Subcutaneous abdominal adipose tissue (tissue), 5 donors: ENCODE measurements at regions not wholly inside any gene's neighbourhood (a gene's known extent, or its start where the extent isn't known, plus 50 kb on each side); places are given as distances from the start of the nearest gene placed in this dataset.

Experiments used
- H3K27ac ChIP-seq: one replicate; pipeline ENCODE4 v1.7.0; 2013; ENCODE audit warnings: low read depth, mild to moderate bottlenecking, inconsistent platforms, low read length, moderate library complexity
- H3K27me3 ChIP-seq, 5 donors: one replicate each; pipeline ENCODE4 v1.7.0; 2013; ENCODE audit warnings: low read length in 5 of 5, inconsistent platforms in 1 of 5; ENCODE audit not compliant: control insufficient read depth in 5 of 5, insufficient read depth in 4 of 5
- H3K36me3 ChIP-seq, 5 donors: one replicate each; pipeline ENCODE4 v1.7.0; 2013; ENCODE audit warnings: low read length in 5 of 5; ENCODE audit not compliant: control insufficient read depth in 5 of 5, insufficient read depth in 5 of 5
- H3K4me1 ChIP-seq, 5 donors: one replicate each; pipeline ENCODE4 v1.7.0; 2013; ENCODE audit warnings: low read length in 5 of 5, mild to moderate bottlenecking in 3 of 5, moderate library complexity in 1 of 5; ENCODE audit not compliant: control insufficient read depth in 5 of 5, insufficient read depth in 5 of 5
- H3K4me3 ChIP-seq, 5 donors: one replicate each; pipeline ENCODE4 v1.7.0; 2013; ENCODE audit warnings: low read length in 5 of 5, low read depth in 1 of 5
- H3K9ac ChIP-seq, 5 donors: one replicate each; pipeline ENCODE4 v1.7.0; 2013; ENCODE audit warnings: low read length in 5 of 5, mild to moderate bottlenecking in 4 of 5, moderate library complexity in 3 of 5
- H3K9me3 ChIP-seq, 5 donors: one replicate each; pipeline ENCODE4 v1.7.0; 2013; ENCODE audit warnings: low read length in 5 of 5; ENCODE audit not compliant: control insufficient read depth in 5 of 5
- donor health status: healthy.
- donor health status: healthy.
- donor health status: healthy.
- donor health status: healthy.
- donor health status: healthy.

GRCh38 chr7:13454916-13455592 is 534.4 kb downstream of the ETV1 start:
- Histone ChIP-seq H3K27ac (no peak overlapping the region), H3K9ac (no peak overlapping the region), H3K27me3 (no peaks in the 10 kb centered on the region), H3K4me1 (no peaks in the 10 kb centered on the region), H3K36me3 (no peaks in the 10 kb centered on the region), H3K9me3 (no peaks in the 10 kb centered on the region), H3K4me3 (no peak overlapping the region)

GRCh38 chr7:13457790-13458189 is 531.7 kb downstream of the ETV1 start:
- Histone ChIP-seq H3K9me3 (no peaks in the 10 kb centered on the region), H3K4me1 (no peaks in the 10 kb centered on the region), H3K36me3 (no peaks in the 10 kb centered on the region), H3K4me3 (no peak overlapping the region), H3K9ac (no peak overlapping the region), H3K27me3 (no peaks in the 10 kb centered on the region), H3K27ac (no peak overlapping the region)

DNA sequence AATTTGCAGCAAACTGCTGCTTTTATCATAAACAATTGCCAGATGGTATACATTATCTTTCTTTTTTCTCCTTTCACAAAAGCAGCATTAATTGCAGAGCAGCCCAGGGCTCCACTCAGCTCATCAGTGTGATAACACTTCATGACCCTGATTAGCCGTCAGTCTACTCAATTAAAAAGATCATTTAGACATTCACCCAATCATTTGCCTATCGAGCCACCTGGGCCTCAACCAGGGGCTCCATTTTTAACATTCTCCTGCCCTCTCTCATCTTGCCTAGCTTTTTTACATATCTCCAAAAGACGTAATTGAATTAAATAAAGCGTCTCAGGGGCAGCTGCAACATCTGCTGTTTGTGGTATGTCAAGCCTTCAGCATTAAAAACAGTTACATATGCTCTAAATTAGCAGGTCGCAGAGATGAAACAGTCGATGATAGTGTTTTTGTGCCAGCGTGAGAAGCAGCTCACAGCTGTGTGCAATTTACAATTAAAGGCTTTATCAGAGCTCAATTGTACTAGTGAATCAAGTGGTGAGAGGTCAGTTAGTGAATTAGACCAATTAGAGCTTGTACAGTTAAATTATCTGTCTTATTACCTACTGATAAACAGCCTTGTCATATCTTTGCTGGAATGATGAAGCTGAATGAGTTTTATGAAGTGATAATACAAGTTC is 522.5 kb downstream of the ETV1 start:
- Histone ChIP-seq H3K27ac (no peak overlapping the region), H3K4me1 (no peaks in the 10 kb centered on the region), H3K27me3 (no peaks in the 10 kb centered on the region), H3K36me3 (no peaks in the 10 kb centered on the region), H3K4me3 (no peak overlapping the region), H3K9ac (no peak overlapping the region), H3K9me3 (no peaks in the 10 kb centered on the region)

DNA sequence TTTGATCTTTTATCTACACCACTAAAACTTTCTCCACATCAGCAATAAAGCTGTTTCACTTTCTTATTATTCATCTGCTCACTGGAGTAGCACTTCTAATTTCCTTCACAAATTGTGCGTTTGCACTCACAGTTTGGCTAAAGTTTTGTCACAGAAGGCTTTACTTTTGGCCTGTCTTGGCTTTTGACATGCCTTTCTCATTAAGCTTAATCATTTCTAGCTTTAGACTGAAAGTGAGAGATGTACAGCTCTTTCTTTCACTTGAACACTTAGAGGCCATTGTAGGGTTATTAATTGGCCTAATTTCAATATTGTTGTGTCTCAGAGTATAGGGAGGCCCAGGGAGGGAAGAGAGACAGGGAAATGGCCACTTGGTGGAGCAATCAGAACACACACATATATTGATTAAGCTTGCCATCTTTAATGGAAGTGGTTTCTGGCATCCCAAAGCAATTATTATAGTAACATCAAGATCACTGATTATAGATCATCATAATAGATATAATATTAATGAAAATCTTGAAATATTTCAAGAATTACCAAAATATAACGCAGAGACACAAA is 512.5 kb downstream of the ETV1 start:
- Histone ChIP-seq H3K4me3 (no peak overlapping the region), H3K36me3 (no peaks in the 10 kb centered on the region), H3K4me1 (no peaks in the 10 kb centered on the region)

DNA sequence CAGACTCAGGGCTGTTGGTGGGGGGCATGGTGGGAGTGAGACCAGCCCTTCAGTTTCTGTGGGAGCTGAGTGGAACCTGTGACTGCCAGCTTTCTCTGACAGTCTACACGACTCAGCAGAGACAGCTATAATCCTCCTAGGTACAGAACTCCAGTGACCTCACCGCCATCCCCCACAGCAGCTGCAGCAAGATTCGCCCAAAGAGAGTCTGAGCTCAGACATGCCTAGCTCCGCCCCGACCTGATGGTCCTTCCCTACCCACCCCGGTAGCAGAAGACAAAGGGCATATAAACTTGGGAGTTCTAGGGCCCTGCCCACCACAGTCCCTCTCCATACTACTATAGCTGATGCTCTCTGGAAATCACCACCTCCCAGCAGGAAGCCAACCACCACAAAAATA is 500.1 kb downstream of the ETV1 start:
- Histone ChIP-seq H3K4me1 (no peaks in the 10 kb centered on the region), H3K27me3 (no peaks in the 10 kb centered on the region), H3K36me3 (no peaks in the 10 kb centered on the region), H3K9ac (no peak overlapping the region), H3K27ac (no peak overlapping the region), H3K9me3 (peaks cover 0 to 4% (median 0%) of the 10 kb centered on the region in 5 donors), H3K4me3 (no peak overlapping the region)

More for the DNA sequence above, 512.5 kb downstream of the ETV1 start:
- Histone ChIP-seq H3K27me3 (no peaks in the 10 kb centered on the region), H3K9ac (no peak overlapping the region), H3K9me3 (no peaks in the 10 kb centered on the region), H3K27ac (no peak overlapping the region)

GRCh38 chr7:13496976-13497375 is 492.5 kb downstream of the ETV1 start:
- H3K4me1 ChIP-seq, result no peaks in the 10 kb centered on the region
- H3K9me3 ChIP-seq, result no peaks in the 10 kb centered on the region
- H3K4me3 ChIP-seq, result no peak overlapping the region
- H3K27me3 ChIP-seq, result no peaks in the 10 kb centered on the region
- H3K27ac ChIP-seq, result no peak overlapping the region
- H3K9ac ChIP-seq, result no peak overlapping the region
- no peaks in the 10 kb centered on the region for H3K36me3 ChIP-seq

DNA sequence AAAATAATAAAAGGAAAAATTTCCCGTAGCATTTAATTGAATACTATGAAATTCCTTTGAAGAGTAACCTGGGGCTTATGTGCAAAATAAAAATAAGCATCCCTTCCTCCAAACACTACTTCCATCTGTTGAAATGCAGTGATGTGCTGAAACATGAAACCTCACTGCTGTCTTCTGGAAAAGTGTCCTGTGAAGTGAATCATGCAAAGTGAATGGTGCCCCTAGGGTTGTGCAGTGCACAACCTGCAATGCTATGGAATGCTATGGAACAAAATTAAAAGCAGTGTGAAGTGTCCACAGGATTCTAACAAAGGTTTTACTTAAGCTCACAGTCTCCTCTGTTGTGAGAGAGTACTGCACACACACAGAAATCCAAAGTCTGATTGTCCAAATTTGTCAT is 480.9 kb downstream of the ETV1 start:
- H3K4me3 ChIP-seq, result no peak overlapping the region
- no peak overlapping the region for H3K27ac ChIP-seq

GRCh38 chr7:13518738-13519137 is 470.7 kb downstream of the ETV1 start:
- H3K4me3 ChIP-seq, result no peak overlapping the region
- no peak overlapping the region for H3K9ac ChIP-seq
- no peaks in the 10 kb centered on the region for H3K9me3 ChIP-seq
- no peak overlapping the region for H3K27ac ChIP-seq
- H3K27me3 ChIP-seq, result no peaks in the 10 kb centered on the region
- H3K4me1 ChIP-seq, result peaks cover 0 to 4% (median 0%) of the 10 kb centered on the region in 5 donors
- no peaks in the 10 kb centered on the region for H3K36me3 ChIP-seq

More for the DNA sequence above, 480.9 kb downstream of the ETV1 start:
- no peaks in the 10 kb centered on the region for H3K36me3 ChIP-seq
- H3K4me1 ChIP-seq, result no peaks in the 10 kb centered on the region
- no peak overlapping the region for H3K9ac ChIP-seq
- H3K9me3 ChIP-seq, result peaks cover 0 to 8% (median 2%) of the 10 kb centered on the region in 5 donors
- no peaks in the 10 kb centered on the region for H3K27me3 ChIP-seq

- H3K27me3 ChIP-seq, result no peaks in the 10 kb centered on the region
- no peaks in the 10 kb centered on the region for H3K36me3 ChIP-seq
- H3K27ac ChIP-seq, result no peak overlapping the region
- H3K4me1 ChIP-seq, result peaks cover 0 to 6% (median 0%) of the 10 kb centered on the region in 5 donors
- H3K9me3 ChIP-seq, result no peaks in the 10 kb centered on the region
- no peak overlapping the region for H3K4me3 ChIP-seq
- no peak overlapping the region for H3K9ac ChIP-seq
Measured at GRCh38 chr7:13524076-13524475, 465.4 kb downstream of the ETV1 start.

DNA sequence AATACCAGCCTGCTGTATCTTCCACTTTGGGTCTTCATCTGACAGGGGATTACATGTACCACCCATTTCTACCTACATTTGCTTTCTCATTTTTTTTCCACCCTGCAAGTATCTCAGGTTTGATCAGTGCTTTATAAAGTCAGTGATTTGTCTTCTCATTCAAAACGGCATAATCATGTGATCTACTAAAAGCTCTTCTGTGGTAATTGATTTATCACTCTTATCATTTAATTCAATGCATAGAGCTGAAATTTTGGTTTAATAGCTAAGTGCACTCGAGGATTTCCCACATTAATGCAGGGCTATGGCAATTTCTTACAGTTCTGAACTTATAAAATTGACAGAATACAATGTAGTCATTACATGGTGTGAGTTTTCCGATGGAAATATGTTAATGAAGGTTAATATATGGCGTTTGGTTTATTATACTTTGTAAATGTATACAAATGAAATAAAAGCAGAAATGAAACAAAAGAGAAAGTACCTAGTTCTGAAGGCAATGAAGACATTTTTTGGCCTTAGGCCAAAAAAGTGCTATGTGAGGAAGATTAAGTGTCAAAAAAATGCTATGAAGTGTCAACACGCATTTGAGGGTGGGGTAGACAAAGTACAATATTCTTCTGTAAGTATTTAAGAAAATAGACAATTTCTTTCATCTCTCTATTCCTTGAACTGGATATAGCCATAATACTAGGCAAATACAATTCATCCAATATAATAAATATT is 457.3 kb downstream of the ETV1 start:
- Histone ChIP-seq H3K4me1 (no peaks in the 10 kb centered on the region), H3K9ac (no peak overlapping the region), H3K27me3 (no peaks in the 10 kb centered on the region), H3K9me3 (no peaks in the 10 kb centered on the region), H3K4me3 (no peak overlapping the region), H3K27ac (no peak overlapping the region), H3K36me3 (no peaks in the 10 kb centered on the region)
